Panc1 (cell line): ENCODE measurements at regions not wholly inside any gene's neighbourhood (a gene's known extent, or its start where the extent isn't known, plus 50 kb on each side); places are given as distances from the start of the nearest gene placed in this dataset.

Experiments used
- ATAC-seq: fragments of 200-7000 bp; cut with Tn5 transposase; 2 replicates; pipeline ENCODE4 v1.9.1; 2020; ENCODE audit warnings: mild to moderate bottlenecking, moderate library complexity
- BruUV-seq: library from RNA; stranded (reverse); fragments of 400-500 nt; replicated peaks from 2 replicates; lab custom pipeline; 2021; lab: Mats Ljungman, UMichigan
- CTCF ChIA-PET: fragments of 300-600 bp; sonication (Branson Sonifier 250); formaldehyde crosslinking; loops from one replicate; lab custom pipeline; 2022; ENCODE audit warnings: antibody characterized with exemption; lab: Charles Lee
- POLR2A ChIA-PET: fragments of 300-600 bp; sonication (Branson Sonifier 250); formaldehyde crosslinking; loops from one replicate; lab custom pipeline; 2022; ENCODE audit warnings: antibody characterized with exemption; lab: Charles Lee
- DNase-seq: peaks from one replicate; pipeline ENCODE4 v3.0.0-alpha.2; 2010; ENCODE audit warnings: low read depth, low spot score
- H3K27ac ChIP-seq: 2 replicates; pipeline ENCODE4 v1.5.1; 2011; ENCODE audit warnings: mild to moderate bottlenecking, low read length, inconsistent platforms
- H3K27me3 ChIP-seq: fragments of 200-500 bp; sonication (Bioruptor generic); 2 replicates; pipeline ENCODE4 v1.6.0; 2014; ENCODE audit warnings: low read length, inconsistent platforms; ENCODE audit not compliant: control insufficient read depth, insufficient read depth
- H3K36me3 ChIP-seq: fragments of 200-500 bp; sonication (Bioruptor generic); 2 replicates; pipeline ENCODE4 v1.5.1; 2014; ENCODE audit warnings: inconsistent platforms, mild to moderate bottlenecking, low read length, moderate library complexity; ENCODE audit not compliant: control insufficient read depth, insufficient read depth
- H3K4me1 ChIP-seq: 2 replicates; pipeline ENCODE4 v1.5.1; 2011; ENCODE audit warnings: inconsistent platforms, mild to moderate bottlenecking, low read length, moderate library complexity; ENCODE audit not compliant: control insufficient read depth, insufficient read depth
- H3K4me3 ChIP-seq, 2 experiments: 2 replicates each; pipeline ENCODE4 v1.5.1; 2011 to 2012; ENCODE audit warnings: low read depth in 2 of 2, low read length in 2 of 2, mild to moderate bottlenecking in 2 of 2, inconsistent platforms in 1 of 2, moderate library complexity in 1 of 2
- H3K9me3 ChIP-seq: fragments of 200-500 bp; sonication (Bioruptor generic); 2 replicates; pipeline ENCODE4 v1.5.1; 2014; ENCODE audit warnings: low read depth, mild to moderate bottlenecking, inconsistent platforms, low read length, moderate library complexity; ENCODE audit not compliant: control insufficient read depth, insufficient read depth
- CTCF ChIP-seq: fragments of 450-650 bp; IDR thresholded peaks from 2 replicates; pipeline ENCODE4 v1.5.1; 2017; ENCODE audit warnings: mild to moderate bottlenecking
- POLR2AphosphoS5 ChIP-seq: IDR thresholded peaks from 2 replicates; pipeline ENCODE4 v1.6.1; 2012; ENCODE audit warnings: mild to moderate bottlenecking, low read depth, low read length, moderate library complexity
- SIN3A ChIP-seq: IDR thresholded peaks from 2 replicates; pipeline ENCODE4 v1.6.1; 2012; ENCODE audit warnings: low read depth, mild to moderate bottlenecking, low read length, moderate library complexity, borderline replicate concordance; ENCODE audit not compliant: insufficient read depth
- TCF7L2 ChIP-seq: IDR thresholded peaks from 2 replicates; pipeline ENCODE4 v1.6.1; 2011; ENCODE audit warnings: mild to moderate bottlenecking, low read depth, low read length, inconsistent platforms
- in situ Hi-C: cut with HindIII; loops from 2 replicates; pipeline ENCODE4 v1.10.0; 2016; ENCODE audit warnings: low sequenced_read_pairs, low pct_unique_long_range_greater_than_20kb
- intact Hi-C: fragments of 100-400 bp; cut with micrococcal nuclease; formaldehyde crosslinking; loops from one replicate; pipeline ENCODE4 v1.10.0; 2022; ENCODE audit not compliant: unreplicated experiment
- TF ChIP-seq, protein P1 (sequence below), 2 experiments: IDR thresholded peaks; 2 replicates each; pipeline ENCODE4 v1.6.1; 2011 to 2012; ENCODE audit warnings: low read depth in 2 of 2, control low read depth in 1 of 2, low read length in 1 of 2, mild to moderate bottlenecking in 1 of 2, moderate library complexity in 1 of 2; ENCODE audit not compliant: insufficient read depth in 1 of 2

DNA sequence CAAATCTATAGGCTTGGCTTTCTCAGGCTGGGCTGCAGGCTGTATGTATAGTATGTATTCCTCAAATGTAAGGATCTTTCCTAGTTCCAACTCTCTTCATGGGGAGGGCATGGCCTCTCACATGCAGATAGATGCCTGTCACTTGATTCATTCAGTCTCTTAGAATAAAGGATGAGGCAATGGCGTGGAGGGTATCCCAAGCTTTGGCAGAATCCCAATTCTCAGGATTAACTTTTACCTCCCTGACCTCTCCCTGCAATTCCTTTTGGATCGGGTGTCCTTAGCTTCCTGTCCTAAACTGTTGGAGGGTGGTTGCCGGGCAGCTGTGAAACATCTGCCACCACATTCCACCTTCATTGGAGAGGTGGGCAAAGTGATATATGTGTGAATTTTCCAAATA lies 80.3 kb downstream of the INSIG2 start:
- POLR2A ChIA-PET = no interaction called here

GRCh38 chr2:118167026-118167425 lies 78.8 kb downstream of the INSIG2 start:
- no peak for ATAC-seq
- ChIA-PET POLR2A (no interaction called here), CTCF (no interaction called here)
- Histone ChIP-seq H3K9me3 (no peaks in the 10 kb centered on the region), H3K36me3 (no peaks in the 10 kb centered on the region), H3K4me1 (no peaks in the 10 kb centered on the region), H3K27ac (no peak overlapping the region), H3K4me3 (no peak overlapping the region), H3K27me3 (no peaks in the 10 kb centered on the region)
- DNase-seq = no peak
- no TSS peak for BruUV-seq
- intact Hi-C loops (no loop called here), in situ Hi-C loops (no loop called here)
- TF ChIP-seq SIN3A = no peak
- no peak for TF ChIP-seq POLR2AphosphoS5
- TF ChIP-seq CTCF = no peak
- TF ChIP-seq TCF7L2 = no peak
- TF ChIP-seq, protein P1, sequence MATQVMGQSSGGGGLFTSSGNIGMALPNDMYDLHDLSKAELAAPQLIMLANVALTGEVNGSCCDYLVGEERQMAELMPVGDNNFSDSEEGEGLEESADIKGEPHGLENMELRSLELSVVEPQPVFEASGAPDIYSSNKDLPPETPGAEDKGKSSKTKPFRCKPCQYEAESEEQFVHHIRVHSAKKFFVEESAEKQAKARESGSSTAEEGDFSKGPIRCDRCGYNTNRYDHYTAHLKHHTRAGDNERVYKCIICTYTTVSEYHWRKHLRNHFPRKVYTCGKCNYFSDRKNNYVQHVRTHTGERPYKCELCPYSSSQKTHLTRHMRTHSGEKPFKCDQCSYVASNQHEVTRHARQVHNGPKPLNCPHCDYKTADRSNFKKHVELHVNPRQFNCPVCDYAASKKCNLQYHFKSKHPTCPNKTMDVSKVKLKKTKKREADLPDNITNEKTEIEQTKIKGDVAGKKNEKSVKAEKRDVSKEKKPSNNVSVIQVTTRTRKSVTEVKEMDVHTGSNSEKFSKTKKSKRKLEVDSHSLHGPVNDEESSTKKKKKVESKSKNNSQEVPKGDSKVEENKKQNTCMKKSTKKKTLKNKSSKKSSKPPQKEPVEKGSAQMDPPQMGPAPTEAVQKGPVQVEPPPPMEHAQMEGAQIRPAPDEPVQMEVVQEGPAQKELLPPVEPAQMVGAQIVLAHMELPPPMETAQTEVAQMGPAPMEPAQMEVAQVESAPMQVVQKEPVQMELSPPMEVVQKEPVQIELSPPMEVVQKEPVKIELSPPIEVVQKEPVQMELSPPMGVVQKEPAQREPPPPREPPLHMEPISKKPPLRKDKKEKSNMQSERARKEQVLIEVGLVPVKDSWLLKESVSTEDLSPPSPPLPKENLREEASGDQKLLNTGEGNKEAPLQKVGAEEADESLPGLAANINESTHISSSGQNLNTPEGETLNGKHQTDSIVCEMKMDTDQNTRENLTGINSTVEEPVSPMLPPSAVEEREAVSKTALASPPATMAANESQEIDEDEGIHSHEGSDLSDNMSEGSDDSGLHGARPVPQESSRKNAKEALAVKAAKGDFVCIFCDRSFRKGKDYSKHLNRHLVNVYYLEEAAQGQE (IDR thresholded peaks at IDR 0.05; ENCODE audit: insufficient read depth in 1 of 2, low read depth in 2 of 2, low read length in 1 of 2) = no peak

More for the DNA sequence above, 80.3 kb downstream of the INSIG2 start:
- no TSS peak for BruUV-seq
- Histone ChIP-seq H3K4me1 (no peaks in the 10 kb centered on the region), H3K36me3 (no peaks in the 10 kb centered on the region), H3K9me3 (no peaks in the 10 kb centered on the region), H3K27me3 (peaks cover 3% of the 10 kb centered on the region; the same call in 1 of the 2 replicates), H3K27ac (no peak overlapping the region), H3K4me3 (no peak overlapping the region)
- intact Hi-C loops = no loop called here
- in situ Hi-C loops = no loop called here
- ATAC-seq = no peak
- CTCF ChIA-PET = no interaction called here
- no peak for DNase-seq
- TF ChIP-seq SIN3A (no peak), TCF7L2 (no peak), CTCF (no peak), POLR2AphosphoS5 (no peak)
- TF ChIP-seq, protein P1 (IDR thresholded peaks at IDR 0.05; ENCODE audit: insufficient read depth in 1 of 2, low read depth in 2 of 2, low read length in 1 of 2) = no peak
